H1 (cell line): ENCODE measurements at regions not wholly inside any gene's neighbourhood (a gene's known extent, or its start where the extent isn't known, plus 50 kb on each side); places are given as distances from the start of the nearest gene placed in this dataset.

Experiments
- CTCF ChIA-PET: fragments of 300-600 bp; sonication (Branson Sonifier 250); formaldehyde crosslinking; loops from one replicate; lab custom pipeline; 2021; ENCODE audit not compliant: partially characterized antibody; lab: Charles Lee
- POLR2A ChIA-PET: fragments of 300-600 bp; sonication (Branson Sonifier 250); formaldehyde crosslinking; loops from one replicate; lab custom pipeline; 2021; ENCODE audit warnings: inconsistent platforms; ENCODE audit not compliant: partially characterized antibody; lab: Charles Lee
- DNase-seq, 2 experiments: peaks; one replicate each; pipeline versions ENCODE4 v3.0.0 to v3.0.0-alpha.2; 2010 to 2022; ENCODE audit warnings: low spot score in 2 of 2, low read depth in 1 of 2, mixed read lengths in 1 of 2
- FAIRE-seq: peaks from 2 replicates; lab custom pipeline; 2011; peaks lifted over from hg19 to GRCh38; lab: Jason Lieb, UNC
- H2AFZ ChIP-seq: 2 replicates; pipeline ENCODE4 v1.8.1; 2012; ENCODE audit warnings: low read length, inconsistent platforms
- H2AK5ac ChIP-seq: 2 replicates; pipeline ENCODE4 v1.6.1; 2013; ENCODE audit warnings: low read depth, low read length
- H2BK120ac ChIP-seq: replicated peaks from 2 replicates; pipeline ENCODE3; 2013; ENCODE audit warnings: low read depth, low read length, inconsistent platforms
- H2BK12ac ChIP-seq: 2 replicates; pipeline ENCODE4 v1.6.1; 2013; ENCODE audit warnings: low read depth, low read length
- H2BK15ac ChIP-seq: 2 replicates; pipeline ENCODE4 v1.6.1; 2013; ENCODE audit warnings: low read length
- H2BK20ac ChIP-seq: 2 replicates; pipeline ENCODE4 v1.6.1; 2013; ENCODE audit warnings: low read length
- H2BK5ac ChIP-seq: 2 replicates; pipeline ENCODE4 v1.6.1; 2013; ENCODE audit warnings: low read depth, low read length
- H3K14ac ChIP-seq: 2 replicates; pipeline ENCODE4 v1.6.1; 2013; ENCODE audit warnings: inconsistent platforms; ENCODE audit not compliant: insufficient read length
- H3K18ac ChIP-seq: 2 replicates; pipeline ENCODE4 v1.6.1; 2013; ENCODE audit warnings: low read length; ENCODE audit errors: extremely low read depth
- H3K23ac ChIP-seq: 2 replicates; pipeline ENCODE4 v1.6.1; 2013; ENCODE audit warnings: inconsistent platforms; ENCODE audit not compliant: insufficient read length
- H3K23me2 ChIP-seq: 2 replicates; pipeline ENCODE4 v1.6.1; 2013; ENCODE audit warnings: low read depth, low read length
- H3K27ac ChIP-seq: 2 replicates; pipeline ENCODE4 v1.6.1; 2011; ENCODE audit warnings: low read depth, low read length, inconsistent platforms
- H3K27me3 ChIP-seq, 4 experiments: replicated peaks in 1 of 4; 1 replicate in 1 of 4; 2 replicates in 3 of 4; pipeline versions ENCODE4 v1.6.1 to v1.8.1; 2011 to 2013; ENCODE audit warnings: low read length in 3 of 4, mild to moderate bottlenecking in 3 of 4, inconsistent platforms in 2 of 4, mixed read lengths in 2 of 4, moderate library complexity in 1 of 4; ENCODE audit not compliant: control insufficient read depth in 3 of 4, insufficient read depth in 3 of 4; ENCODE audit errors: extremely low read depth in 1 of 4
- H3K36me3 ChIP-seq, 4 experiments: 2 replicates each; pipeline versions ENCODE4 v1.6.1 to v1.8.1; 2011 to 2013; ENCODE audit warnings: mild to moderate bottlenecking in 4 of 4, low read length in 3 of 4, moderate library complexity in 2 of 4, control low read depth in 1 of 4, inconsistent platforms in 1 of 4; ENCODE audit not compliant: insufficient read depth in 4 of 4, control insufficient read depth in 2 of 4
- H3K4ac ChIP-seq: replicated peaks from 2 replicates; pipeline ENCODE3; 2013; ENCODE audit warnings: low read length, low read depth, mixed read lengths, inconsistent platforms; ENCODE audit not compliant: insufficient read length
- H3K4me1 ChIP-seq, 4 experiments: replicated peaks in 1 of 4; 1 replicate in 1 of 4; 2 replicates in 3 of 4; pipeline versions ENCODE4 v1.6.1 to v1.8.1; 2011 to 2013; ENCODE audit warnings: low read length in 3 of 4, inconsistent platforms in 2 of 4, mixed read lengths in 1 of 4; ENCODE audit not compliant: insufficient read depth in 4 of 4, control insufficient read depth in 3 of 4
- H3K4me2 ChIP-seq, 2 experiments: 2 replicates each; pipeline versions ENCODE4 v1.6.1 to v1.8.1; 2011 to 2013; ENCODE audit warnings: low read depth in 2 of 2, low read length in 2 of 2, control low read depth in 1 of 2, inconsistent platforms in 1 of 2, mild to moderate bottlenecking in 1 of 2; ENCODE audit not compliant: insufficient read depth in 1 of 2
- H3K4me3 ChIP-seq, 4 experiments: fragments of 200-600, 300-600 bp in 1 of 4; sonication (generic), shearing (Covaris generic), sonication (Bioruptor Twin) in 1 of 4; 2 replicates each; pipeline versions ENCODE4 v1.5.1 to v1.8.1; 2011 to 2016; ENCODE audit warnings: low read length in 4 of 4, low read depth in 3 of 4, control low read depth in 2 of 4, inconsistent platforms in 2 of 4, mild to moderate bottlenecking in 2 of 4, mixed read lengths in 1 of 4, moderate library complexity in 1 of 4; ENCODE audit not compliant: insufficient read depth in 2 of 4; ENCODE audit errors: extremely low read depth in 1 of 4
- H3K56ac ChIP-seq: replicated peaks from 2 replicates; pipeline ENCODE3; 2013; ENCODE audit warnings: low read depth, mild to moderate bottlenecking, mixed read lengths, low read length, inconsistent platforms; ENCODE audit not compliant: insufficient read length
- H3K79me1 ChIP-seq: 2 replicates; pipeline ENCODE4 v1.6.1; 2013; ENCODE audit warnings: low read depth, low read length, control low read depth
- H3K79me2 ChIP-seq, 2 experiments: 2 replicates each; pipeline versions ENCODE4 v1.6.1 to v1.8.1; 2012 to 2013; ENCODE audit warnings: low read length in 2 of 2, mild to moderate bottlenecking in 2 of 2, inconsistent platforms in 1 of 2; ENCODE audit not compliant: insufficient read depth in 2 of 2, control insufficient read depth in 1 of 2
- H3K9ac ChIP-seq, 4 experiments: replicated peaks in 1 of 4; 1 replicate in 1 of 4; 2 replicates in 3 of 4; pipeline versions ENCODE4 v1.6.1 to v1.8.1; 2011 to 2013; ENCODE audit warnings: low read depth in 3 of 4, low read length in 3 of 4, control low read depth in 2 of 4, mild to moderate bottlenecking in 2 of 4, moderate library complexity in 2 of 4, inconsistent platforms in 1 of 4; ENCODE audit errors: extremely low read depth in 1 of 4
- H3K9me3 ChIP-seq, 2 experiments: 2 replicates each; pipeline versions ENCODE4 v1.6.1 to v1.8.1; 2012 to 2013; ENCODE audit warnings: mild to moderate bottlenecking in 2 of 2, moderate library complexity in 2 of 2, control low read depth in 1 of 2, inconsistent platforms in 1 of 2, low read depth in 1 of 2, low read length in 1 of 2, mixed read lengths in 1 of 2; ENCODE audit not compliant: insufficient read depth in 2 of 2
- H4K20me1 ChIP-seq, 2 experiments: replicated peaks in 1 of 2; 2 replicates each; pipeline versions ENCODE3 to v1.8.1; 2011 to 2013; ENCODE audit warnings: inconsistent platforms in 2 of 2, low read length in 2 of 2, mild to moderate bottlenecking in 1 of 2; ENCODE audit not compliant: insufficient read depth in 2 of 2, control insufficient read depth in 1 of 2
- H4K5ac ChIP-seq: 2 replicates; pipeline ENCODE4 v1.6.1; 2013; ENCODE audit warnings: low read length, low read depth, mixed read lengths, inconsistent platforms; ENCODE audit not compliant: insufficient read length
- H4K8ac ChIP-seq: 2 replicates; pipeline ENCODE4 v1.8.0; 2013; ENCODE audit warnings: mild to moderate bottlenecking, moderate library complexity, low read length, inconsistent platforms; ENCODE audit not compliant: insufficient read depth; ENCODE audit errors: extremely low read depth
- H4K91ac ChIP-seq: replicated peaks from 2 replicates; pipeline ENCODE3; 2013; ENCODE audit warnings: low read length, mixed read lengths, inconsistent platforms; ENCODE audit not compliant: insufficient read length
- BRCA1 ChIP-seq: IDR thresholded peaks from 2 replicates; pipeline ENCODE4 v1.6.1; 2012; ENCODE audit warnings: low read depth, low read length, improper control_type of control experiment
- CEBPB ChIP-seq: IDR thresholded peaks from 2 replicates; pipeline ENCODE4 v1.6.1; 2012; ENCODE audit warnings: low read depth, low read length
- EZH2 ChIP-seq: fragments of 200-600 bp; sonication (generic); IDR thresholded peaks from 2 replicates; pipeline ENCODE4 v1.7.1; 2012; ENCODE audit warnings: low read depth, mild to moderate bottlenecking, moderate library complexity, low read length, inconsistent platforms; ENCODE audit not compliant: severe bottlenecking
- FOSL1 ChIP-seq: IDR thresholded peaks from 2 replicates; pipeline ENCODE4 v1.6.1; 2011; ENCODE audit warnings: mild to moderate bottlenecking, low read depth, low read length, moderate library complexity; ENCODE audit not compliant: insufficient read depth
- GTF2F1 ChIP-seq: IDR thresholded peaks from 2 replicates; pipeline ENCODE4 v1.6.1; 2012; ENCODE audit warnings: low read depth, low read length, improper control_type of control experiment, borderline replicate concordance
- HDAC6 ChIP-seq: IDR thresholded peaks from one replicate; pipeline ENCODE4 v1.7.1; 2012; ENCODE audit warnings: low read depth, mild to moderate bottlenecking, inconsistent platforms, low read length, moderate library complexity
- KDM5A ChIP-seq: fragments of 200-600 bp; IDR thresholded peaks from 2 replicates; pipeline ENCODE4 v1.7.1; 2012; ENCODE audit warnings: mild to moderate bottlenecking, low read length, inconsistent platforms, mixed read lengths
- PHF8 ChIP-seq: fragments of 200-600 bp; sonication (generic); conservative IDR thresholded peaks from 2 replicates; pipeline ENCODE4 v1.7.1; 2012; ENCODE audit warnings: low read depth, mild to moderate bottlenecking, inconsistent platforms, low read length, moderate library complexity
- SRF ChIP-seq: IDR thresholded peaks from 2 replicates; pipeline ENCODE4 v1.6.1; 2011; ENCODE audit warnings: mild to moderate bottlenecking, low read depth, low read length, moderate library complexity
- TBP ChIP-seq: IDR thresholded peaks from 2 replicates; pipeline ENCODE4 v1.6.1; 2011; ENCODE audit warnings: low read depth, low read length, improper control_type of control experiment
- WGBS, 2 experiments: shearing (Covaris generic) in 1 of 2; methylation state at CpG; one replicate each; pipeline versions ENCODE4 v1.1.6 to v1.1.7; 2013 to 2015; ENCODE audit warnings: low lambda C conversion rate in 2 of 2, mixed read lengths in 2 of 2, inconsistent platforms in 1 of 2, low coverage in 1 of 2, missing lambda C conversion rate in 1 of 2; ENCODE audit not compliant: insufficient replicate concordance in 2 of 2, insufficient coverage in 1 of 2, insufficient read length in 1 of 2; ENCODE audit errors: extremely low coverage in 1 of 2, missing lambda C conversion rate in 1 of 2; 5-methylcytosine and 5-hydroxymethylcytosine counted together
- TF ChIP-seq, protein P1 (sequence below), 3 experiments: IDR thresholded peaks; 1 replicate in 2 of 3; 2 replicates in 1 of 3; pipeline versions ENCODE4 v1.5.1 to v1.6.1; 2011; ENCODE audit warnings: low read length in 3 of 3, mild to moderate bottlenecking in 3 of 3, inconsistent platforms in 2 of 3, low read depth in 1 of 3, moderate library complexity in 1 of 3; ENCODE audit not compliant: insufficient read depth in 1 of 3; ENCODE audit errors: control extremely low read depth in 1 of 3
- TF ChIP-seq, protein P2 (sequence below): IDR thresholded peaks from 2 replicates; pipeline ENCODE4 v1.6.1; 2012; ENCODE audit warnings: inconsistent platforms

DNA sequence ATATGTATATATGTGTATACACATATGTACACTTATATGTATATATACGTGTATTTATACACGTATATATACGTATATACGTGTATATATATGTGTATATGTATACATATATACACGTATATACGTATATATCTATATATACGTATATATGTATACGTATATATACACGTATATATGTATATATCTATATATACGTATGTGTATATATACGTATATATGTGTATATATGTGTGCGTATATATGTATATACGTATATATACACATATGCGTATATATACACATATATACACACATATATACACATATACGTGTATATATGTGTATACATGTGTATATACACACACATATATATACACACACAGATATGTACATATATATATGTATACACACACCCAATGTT, 348.0 kb upstream of the LCORL start:
- H2BK12ac ChIP-seq: no peak overlapping the region
- no peak overlapping the region for H3K18ac ChIP-seq
- no peak overlapping the region for H2AFZ ChIP-seq
- no peaks in the 10 kb centered on the region for H3K36me3 ChIP-seq
- H3K9ac ChIP-seq: no peak overlapping the region
- H3K56ac ChIP-seq: no peak overlapping the region
- no peaks in the 10 kb centered on the region for H3K79me1 ChIP-seq
- WGBS, 2 experiments: 88% methylated on average over 15 of the region's 15 CpGs; no CpG with 5 or more reads in 1 of the 2 experiments
- H2BK120ac ChIP-seq: no peak overlapping the region
- ChIA-PET POLR2A (no interaction called here), CTCF (no interaction called here)
- FAIRE-seq: no peak
- no peak overlapping the region for H2BK20ac ChIP-seq
- no peak overlapping the region for H3K14ac ChIP-seq
- H3K4ac ChIP-seq: no peak overlapping the region
- H3K4me2 ChIP-seq: no peak overlapping the region
- H4K20me1 ChIP-seq: no peaks in the 10 kb centered on the region
- H3K23me2 ChIP-seq: peaks cover 1% of the 10 kb centered on the region; the same call in 1 of the 2 replicates
- H3K27me3 ChIP-seq: no peaks in the 10 kb centered on the region
- DNase-seq: no peak
- H3K4me3 ChIP-seq: no peak overlapping the region
- no peak overlapping the region for H4K91ac ChIP-seq
- H2AK5ac ChIP-seq: no peak overlapping the region
- no peak overlapping the region for H2BK15ac ChIP-seq
- no peaks in the 10 kb centered on the region for H3K4me1 ChIP-seq
- no peaks in the 10 kb centered on the region for H3K79me2 ChIP-seq
- no peak overlapping the region for H2BK5ac ChIP-seq
- no peak overlapping the region for H4K8ac ChIP-seq
- H3K9me3 ChIP-seq: peaks cover 24 to 44% of the 10 kb centered on the region in 2 experiments
- no peak overlapping the region for H3K27ac ChIP-seq
- H3K23ac ChIP-seq: no peak overlapping the region
- H4K5ac ChIP-seq: no peak overlapping the region
- TF ChIP-seq EZH2: no peak
- TF ChIP-seq GTF2F1: no peak
- no peak for TF ChIP-seq CEBPB
- TF ChIP-seq BRCA1: no peak
- TF ChIP-seq, protein P1, sequence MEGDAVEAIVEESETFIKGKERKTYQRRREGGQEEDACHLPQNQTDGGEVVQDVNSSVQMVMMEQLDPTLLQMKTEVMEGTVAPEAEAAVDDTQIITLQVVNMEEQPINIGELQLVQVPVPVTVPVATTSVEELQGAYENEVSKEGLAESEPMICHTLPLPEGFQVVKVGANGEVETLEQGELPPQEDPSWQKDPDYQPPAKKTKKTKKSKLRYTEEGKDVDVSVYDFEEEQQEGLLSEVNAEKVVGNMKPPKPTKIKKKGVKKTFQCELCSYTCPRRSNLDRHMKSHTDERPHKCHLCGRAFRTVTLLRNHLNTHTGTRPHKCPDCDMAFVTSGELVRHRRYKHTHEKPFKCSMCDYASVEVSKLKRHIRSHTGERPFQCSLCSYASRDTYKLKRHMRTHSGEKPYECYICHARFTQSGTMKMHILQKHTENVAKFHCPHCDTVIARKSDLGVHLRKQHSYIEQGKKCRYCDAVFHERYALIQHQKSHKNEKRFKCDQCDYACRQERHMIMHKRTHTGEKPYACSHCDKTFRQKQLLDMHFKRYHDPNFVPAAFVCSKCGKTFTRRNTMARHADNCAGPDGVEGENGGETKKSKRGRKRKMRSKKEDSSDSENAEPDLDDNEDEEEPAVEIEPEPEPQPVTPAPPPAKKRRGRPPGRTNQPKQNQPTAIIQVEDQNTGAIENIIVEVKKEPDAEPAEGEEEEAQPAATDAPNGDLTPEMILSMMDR (IDR thresholded peaks at IDR 0.05; ENCODE audit: control extremely low read depth in 1 of 3, insufficient read depth in 1 of 3, low read depth in 1 of 3, low read length in 3 of 3): no peak
- TF ChIP-seq TBP: no peak
- TF ChIP-seq HDAC6: no peak
- TF ChIP-seq, protein P2, sequence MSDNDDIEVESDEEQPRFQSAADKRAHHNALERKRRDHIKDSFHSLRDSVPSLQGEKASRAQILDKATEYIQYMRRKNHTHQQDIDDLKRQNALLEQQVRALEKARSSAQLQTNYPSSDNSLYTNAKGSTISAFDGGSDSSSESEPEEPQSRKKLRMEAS: no peak
- no peak for TF ChIP-seq SRF
- no peak for TF ChIP-seq PHF8
- TF ChIP-seq FOSL1: no peak
- TF ChIP-seq KDM5A: no peak
